ENCODE measurements at regions not wholly inside any gene's neighbourhood (a gene's known extent, or its start where the extent isn't known, plus 50 kb on each side); places are given as distances from the start of the nearest gene placed in this dataset.

GRCh38 chr14:73782623-73783022 lies 68.4 kb upstream of the PNMA1 start:
- no peak for DNase-seq (ENCODE audit: extremely low read depth, low read depth, low spot score)

GRCh38 chr14:73780896-73781295 lies 66.7 kb upstream of the PNMA1 start:
- no peak for DNase-seq (ENCODE audit: extremely low read depth, low read depth, low spot score)

GRCh38 chr14:73780391-73780790 lies 66.2 kb upstream of the PNMA1 start:
- DNase-seq (ENCODE audit: extremely low read depth, low read depth, low spot score) = no peak

GRCh38 chr14:73778736-73779135 lies 64.6 kb upstream of the PNMA1 start:
- no peak for DNase-seq (ENCODE audit: extremely low read depth, low read depth, low spot score)

GRCh38 chr14:73777420-73777819 lies 63.2 kb upstream of the PNMA1 start:
- no peak for DNase-seq (ENCODE audit: extremely low read depth, low read depth, low spot score)

GRCh38 chr14:73776194-73776537 lies 62.0 kb upstream of the PNMA1 start:
- DNase-seq (ENCODE audit: extremely low read depth, low read depth, low spot score) = no peak

GRCh38 chr14:73775339-73776193 lies 61.4 kb upstream of the PNMA1 start:
- no peak for DNase-seq (ENCODE audit: extremely low read depth, low read depth, low spot score)

GRCh38 chr14:73774671-73775070 lies 60.5 kb upstream of the PNMA1 start:
- no peak for DNase-seq (ENCODE audit: extremely low read depth, low read depth, low spot score)

GRCh38 chr14:73774241-73774570 lies 60.0 kb upstream of the PNMA1 start:
- no peak for DNase-seq (ENCODE audit: extremely low read depth, low read depth, low spot score)

- DNase-seq (ENCODE audit: extremely low read depth, low read depth, low spot score) = no peak
Observed at GRCh38 chr14:73773441-73774240, 59.5 kb upstream of the PNMA1 start.

GRCh38 chr14:73771848-73772638 lies 57.9 kb upstream of the PNMA1 start:
- DNase-seq (ENCODE audit: extremely low read depth, low read depth, low spot score) = no peak

GRCh38 chr14:73770977-73771847 lies 57.0 kb upstream of the PNMA1 start:
- no peak for DNase-seq (ENCODE audit: extremely low read depth, low read depth, low spot score)

GRCh38 chr14:73768107-73768506 lies 53.9 kb upstream of the PNMA1 start:
- no peak for DNase-seq (ENCODE audit: extremely low read depth, low read depth, low spot score)

- no peak for DNase-seq (ENCODE audit: extremely low read depth, low read depth, low spot score)
Observed at GRCh38 chr14:73764406-73765280, 50.5 kb upstream of the PNMA1 start.
